ENCODE measurements at regions not wholly inside any gene's neighbourhood (a gene's known extent, or its start where the extent isn't known, plus 50 kb on each side); places are given as distances from the start of the nearest gene placed in this dataset.

DNA sequence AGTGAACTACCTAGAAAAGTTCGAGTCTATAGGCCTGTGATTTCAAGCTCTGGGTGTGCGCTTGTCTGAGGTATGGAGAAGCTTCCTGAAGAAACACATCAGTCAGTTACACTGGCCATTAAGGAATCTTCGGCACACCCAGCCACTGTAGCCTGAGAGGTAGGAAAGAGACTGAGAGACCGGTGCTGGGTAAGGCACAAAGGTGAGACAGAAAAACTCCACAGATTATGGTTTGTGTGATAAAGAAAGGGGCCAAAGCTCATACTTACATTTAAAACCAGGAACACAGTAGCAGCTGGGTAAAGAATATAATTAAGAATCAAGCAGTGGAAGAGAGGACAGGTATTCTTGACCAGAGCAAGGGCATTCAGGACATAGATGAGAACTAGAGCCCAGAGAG, 74.8 kb upstream of the TTC29 start:
- H3K4me1 Mint-ChIP-seq: peaks cover 4 to 5% of the 10 kb centered on the region in 2 experiments; a peak in 3 of 4 replicates
- H3T11ph ChIP-seq (ENCODE audit: low read length): no peak overlapping the region
- H3K79me2 ChIP-seq (ENCODE audit: insufficient read depth, low read length): no peaks in the 10 kb centered on the region
- H3K27me3 Mint-ChIP-seq (ENCODE audit: low read depth): no peaks in the 10 kb centered on the region
- H4K8ac ChIP-seq (replicated peaks; ENCODE audit: insufficient read length, low read depth, low read length): no peak overlapping the region
- H3K27ac Mint-ChIP-seq: no peak overlapping the region
- no peak overlapping the region for H3K4me2 ChIP-seq (ENCODE audit: insufficient read depth, insufficient read length, low read length)
- WGBS (ENCODE audit: extremely low coverage, insufficient read length, low lambda C conversion rate): no CpG with 5 or more reads among the region's 4 CpGs
- H3K23ac ChIP-seq (ENCODE audit: insufficient read length, low read depth, low read length): no peak overlapping the region
- H3K79me1 ChIP-seq (ENCODE audit: insufficient read depth, low read depth, low read length, poor library complexity, severe bottlenecking): no peaks in the 10 kb centered on the region
- no peak overlapping the region for H3K18ac ChIP-seq (ENCODE audit: insufficient read length, low read depth, low read length)
- H3K9me3 ChIP-seq (ENCODE audit: control insufficient read depth, low read depth, low read length): no peaks in the 10 kb centered on the region
- H3K27ac ChIP-seq (ENCODE audit: insufficient read length, low read depth, low read length): no peak overlapping the region
- H2BK20ac ChIP-seq (ENCODE audit: low read depth, low read length, poor library complexity, severe bottlenecking): no peak overlapping the region
- no peak overlapping the region for H3K56ac ChIP-seq (ENCODE audit: insufficient read length, low read depth, low read length)
- no peak for DNase-seq
- H2AK5ac ChIP-seq (ENCODE audit: insufficient read length, low read length): no peak overlapping the region
- no peaks in the 10 kb centered on the region for H3K36me3 Mint-ChIP-seq (ENCODE audit: insufficient read depth in 1 of 3, low read depth in 3 of 3)
- no peak overlapping the region; the same call in 1 of the 2 replicates for H3K14ac ChIP-seq (ENCODE audit: insufficient read depth, low read length)
- no peaks in the 10 kb centered on the region for H3K23me2 ChIP-seq (ENCODE audit: insufficient read length, low read depth, low read length, poor library complexity, severe bottlenecking)
- no peak overlapping the region for H4K5ac ChIP-seq (ENCODE audit: insufficient read length, low read depth, low read length)
- 0 out of 2 replicates have a peak, but pooled peaks cover 3% of the 10 kb centered on the region for H3K4me1 ChIP-seq (ENCODE audit: insufficient read depth, low read length)
- no peaks in the 10 kb centered on the region for H3K9me3 Mint-ChIP-seq
- no peak overlapping the region for H3K4ac ChIP-seq (ENCODE audit: low read depth, low read length)
- H2BK5ac ChIP-seq (ENCODE audit: insufficient read length, low read length): no peak overlapping the region
- no peak overlapping the region for H2AFZ ChIP-seq (ENCODE audit: low read length)
- H3K4me3 Mint-ChIP-seq: no peak overlapping the region
- H2BK15ac ChIP-seq (ENCODE audit: low read depth, low read length): no peak overlapping the region
- TF ChIP-seq, protein P1, sequence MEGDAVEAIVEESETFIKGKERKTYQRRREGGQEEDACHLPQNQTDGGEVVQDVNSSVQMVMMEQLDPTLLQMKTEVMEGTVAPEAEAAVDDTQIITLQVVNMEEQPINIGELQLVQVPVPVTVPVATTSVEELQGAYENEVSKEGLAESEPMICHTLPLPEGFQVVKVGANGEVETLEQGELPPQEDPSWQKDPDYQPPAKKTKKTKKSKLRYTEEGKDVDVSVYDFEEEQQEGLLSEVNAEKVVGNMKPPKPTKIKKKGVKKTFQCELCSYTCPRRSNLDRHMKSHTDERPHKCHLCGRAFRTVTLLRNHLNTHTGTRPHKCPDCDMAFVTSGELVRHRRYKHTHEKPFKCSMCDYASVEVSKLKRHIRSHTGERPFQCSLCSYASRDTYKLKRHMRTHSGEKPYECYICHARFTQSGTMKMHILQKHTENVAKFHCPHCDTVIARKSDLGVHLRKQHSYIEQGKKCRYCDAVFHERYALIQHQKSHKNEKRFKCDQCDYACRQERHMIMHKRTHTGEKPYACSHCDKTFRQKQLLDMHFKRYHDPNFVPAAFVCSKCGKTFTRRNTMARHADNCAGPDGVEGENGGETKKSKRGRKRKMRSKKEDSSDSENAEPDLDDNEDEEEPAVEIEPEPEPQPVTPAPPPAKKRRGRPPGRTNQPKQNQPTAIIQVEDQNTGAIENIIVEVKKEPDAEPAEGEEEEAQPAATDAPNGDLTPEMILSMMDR (conservative IDR thresholded peaks at IDR 0.05): no peak
- no peak overlapping the region for H2BK120ac ChIP-seq (ENCODE audit: low read depth, low read length, poor library complexity, severe bottlenecking)
- no peaks in the 10 kb centered on the region for H4K20me1 ChIP-seq (ENCODE audit: control insufficient read depth, insufficient read depth, insufficient read length)
- no peaks in the 10 kb centered on the region for H3K27me3 ChIP-seq (ENCODE audit: insufficient read depth, low read length)
- no peak overlapping the region for H3K9ac ChIP-seq (ENCODE audit: extremely low read depth, insufficient read length, low read length)
- no peak overlapping the region for H2BK12ac ChIP-seq (ENCODE audit: insufficient read length, low read depth, low read length)
- no peak overlapping the region for H4K91ac ChIP-seq (ENCODE audit: insufficient read length, low read depth, low read length)

Measured in H9 (cell line).